Stimulated activated CD8-positive, alpha-beta memory T cell treated with anti-CD3 and anti-CD28 coated beads, Interleukin-2, amount 100 ng/mL, for 48 hours (primary cell): ENCODE measurements at regions not wholly inside any gene's neighbourhood (a gene's known extent, or its start where the extent isn't known, plus 50 kb on each side); places are given as distances from the start of the nearest gene placed in this dataset.
"Not testable (repeated sequence)": the region's sequence is repeated elsewhere in the genome, so short reads cannot be mapped to it uniquely, and the experiment has no call there.

ENCODE experiments used
- DNase-seq, 2 donors: peaks; one replicate each; pipeline ENCODE4 v3.0.0-alpha.2; 2020; ENCODE audit warnings: low read depth in 2 of 2

DNA sequence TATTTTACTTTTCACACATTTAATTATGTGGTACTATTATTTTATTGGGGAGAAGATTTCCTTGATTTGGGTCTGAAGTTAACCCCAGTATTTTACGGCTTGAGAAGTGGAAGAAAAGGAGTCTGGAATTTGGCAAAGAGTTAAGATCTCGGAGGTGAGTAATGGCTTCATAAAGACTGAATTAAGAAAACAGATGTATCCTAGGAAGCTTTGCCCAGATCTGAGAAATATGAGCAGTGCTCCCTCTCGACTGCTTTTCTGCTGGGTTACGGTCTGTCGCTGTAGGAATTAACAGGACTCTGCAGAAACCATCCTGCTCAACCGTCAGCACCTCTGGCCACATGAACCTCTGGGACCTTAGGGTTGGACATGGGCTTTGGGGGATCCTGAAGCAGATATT, 163.6 kb upstream of the NDN start:
- DNase-seq = no peak

DNA sequence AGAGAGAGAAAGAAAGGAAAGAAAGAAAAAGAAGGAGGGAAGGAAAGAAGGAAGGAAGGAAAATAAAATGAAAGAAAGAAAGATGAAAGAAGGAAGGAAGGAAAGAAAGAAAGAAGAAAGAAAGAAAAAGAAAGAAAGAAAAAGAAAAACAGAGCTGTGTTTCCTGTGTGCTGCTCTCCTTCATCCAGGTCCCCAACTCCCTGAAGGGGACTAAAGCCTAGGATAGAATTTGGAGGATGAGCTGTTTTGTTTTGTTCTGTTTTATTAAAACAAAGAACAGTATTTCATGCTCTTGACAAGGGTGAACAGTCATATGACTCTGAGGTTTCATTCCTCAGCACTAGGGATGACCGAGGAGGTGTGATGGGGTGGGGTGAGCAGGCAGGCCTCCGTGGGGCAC, 164.8 kb upstream of the NDN start:
- DNase-seq = no peak

DNA sequence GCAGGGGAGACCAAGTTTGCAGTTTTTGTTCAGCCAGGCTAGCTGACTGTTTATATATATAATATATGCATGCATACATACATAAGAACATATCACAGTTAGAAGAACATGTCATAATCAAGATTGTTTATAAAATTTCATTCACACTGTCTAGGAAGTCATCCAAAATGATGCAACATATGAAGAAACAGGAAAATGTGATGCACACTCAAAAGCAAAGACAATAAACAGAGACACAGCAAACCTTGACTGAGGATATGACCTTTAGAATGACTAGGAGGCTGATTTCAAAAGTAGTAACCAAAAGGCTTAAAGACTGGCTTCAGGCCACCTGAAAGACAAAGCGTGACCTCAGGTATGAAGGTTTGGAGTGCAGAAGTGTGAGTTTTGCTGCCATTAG, 166.2 kb upstream of the NDN start:
- no peak for DNase-seq

DNA sequence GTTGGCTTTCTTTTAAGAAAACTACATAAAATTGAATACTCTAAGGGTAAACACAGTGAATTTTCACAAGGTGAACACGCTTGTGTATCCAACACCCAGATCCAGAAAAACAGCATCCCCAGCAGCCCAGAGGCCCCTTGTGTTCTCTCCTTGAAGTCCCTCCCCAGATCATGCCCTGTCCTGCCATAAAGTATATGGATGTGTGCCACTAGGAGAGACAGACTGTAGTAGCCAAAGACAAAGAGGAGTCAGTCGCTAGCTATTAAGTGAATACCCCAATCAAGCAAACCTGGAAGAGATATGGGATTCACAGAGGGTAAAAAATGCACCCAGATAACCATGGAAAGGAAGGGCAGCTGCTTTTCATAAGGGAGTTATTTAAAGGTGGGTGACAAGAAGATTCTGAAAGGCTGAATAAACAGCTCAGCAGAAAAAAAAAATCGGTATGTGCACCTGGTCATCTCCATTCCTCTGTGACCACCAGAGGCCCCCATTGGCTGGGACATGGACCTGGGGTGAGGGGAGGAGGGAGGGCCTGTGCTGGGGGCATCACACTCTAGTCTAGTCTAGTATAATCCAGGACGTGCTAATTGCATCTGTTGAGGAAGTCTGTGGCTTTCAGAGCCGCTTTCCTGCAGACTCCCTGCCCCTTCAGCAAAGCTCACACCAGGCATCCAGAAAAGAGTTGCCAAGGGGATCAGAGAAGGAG, 167.3 kb upstream of the NDN start:
- DNase-seq = no peak

DNA sequence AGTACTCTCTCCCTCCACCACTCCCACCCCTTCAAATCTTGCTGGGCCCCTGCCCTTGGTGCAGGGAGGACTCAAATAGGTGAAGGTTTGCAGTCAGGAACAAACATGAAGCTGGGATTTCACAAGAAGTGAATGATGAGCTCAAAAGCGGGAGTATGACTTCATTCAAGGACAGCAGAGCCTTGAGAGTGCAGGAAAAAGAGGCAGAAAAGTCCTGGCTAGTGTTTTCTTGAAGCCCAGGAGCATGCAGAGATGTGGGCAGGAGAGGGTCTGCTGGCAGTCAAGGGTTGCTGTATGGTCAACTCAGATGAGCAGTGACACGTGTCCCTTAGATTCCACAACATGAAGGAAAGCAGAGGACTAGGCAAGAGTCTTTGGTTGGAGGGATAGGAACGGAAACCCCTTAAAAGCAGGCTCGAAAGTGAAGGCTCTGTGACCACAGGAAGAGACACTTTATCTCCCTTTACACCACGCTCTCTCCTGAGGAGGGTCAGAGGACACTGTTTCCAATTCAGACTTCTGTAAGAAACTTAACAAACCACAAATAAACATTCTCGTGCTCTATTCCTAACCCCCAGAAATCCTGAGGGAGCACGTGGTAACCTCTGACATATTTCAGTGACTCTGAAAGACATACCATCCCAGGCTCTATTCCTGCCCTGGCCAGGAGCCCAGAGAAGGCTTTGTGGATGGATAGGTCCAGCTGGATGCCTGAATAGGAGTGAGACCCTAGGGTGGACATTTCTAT, 168.0 kb upstream of the NDN start:
- DNase-seq = no peak

DNA sequence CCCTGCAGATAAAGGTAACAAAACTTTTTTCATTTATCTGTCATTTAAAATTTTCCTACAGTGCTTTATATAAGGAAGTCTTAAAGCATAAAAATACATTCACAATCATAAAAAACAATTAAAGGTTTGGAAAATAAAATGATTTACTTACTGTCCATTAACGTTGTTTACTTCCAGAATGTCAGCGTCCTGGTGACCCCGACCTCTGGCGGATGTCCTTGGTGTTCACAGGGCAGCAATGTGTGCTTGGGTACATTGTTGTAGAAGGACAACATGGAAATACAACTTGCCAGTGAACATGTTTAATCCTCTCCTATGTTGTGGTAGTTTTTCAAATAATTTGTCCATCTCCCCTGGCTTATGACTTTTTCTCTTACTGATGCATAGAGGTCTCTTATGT, 168.8 kb upstream of the NDN start:
- no peak for DNase-seq

DNA sequence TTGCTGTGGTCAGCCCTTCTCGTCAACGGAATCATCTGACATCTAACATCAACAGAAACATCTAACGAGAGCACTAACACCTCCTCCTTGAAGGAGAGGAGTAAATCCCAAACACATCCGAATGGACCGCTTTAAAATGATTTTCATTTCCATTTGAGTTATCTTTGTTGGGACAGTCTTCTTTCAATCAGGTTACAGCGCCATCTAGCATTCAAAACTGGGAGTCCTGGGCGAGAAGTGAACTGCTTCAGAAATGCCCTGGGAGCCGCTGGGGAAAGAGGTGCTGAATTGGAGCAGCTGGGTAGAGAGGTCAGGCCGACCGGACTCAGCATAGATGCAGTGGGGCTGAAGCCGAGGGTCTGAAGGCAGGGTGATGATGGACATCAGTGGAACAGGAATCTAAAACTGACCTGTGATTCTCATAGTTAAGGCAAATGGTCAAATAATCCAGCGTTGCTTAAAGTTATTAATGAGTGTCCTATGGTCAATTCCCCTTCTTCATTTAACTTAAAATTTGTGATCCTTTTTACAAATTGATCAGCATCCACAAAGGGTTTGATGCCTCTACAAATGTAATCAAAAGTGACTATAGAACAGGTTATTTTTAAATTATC, 170.0 kb upstream of the NDN start:
- peak in 1 of 2 donors; percentile 1 for DNase-seq

DNA sequence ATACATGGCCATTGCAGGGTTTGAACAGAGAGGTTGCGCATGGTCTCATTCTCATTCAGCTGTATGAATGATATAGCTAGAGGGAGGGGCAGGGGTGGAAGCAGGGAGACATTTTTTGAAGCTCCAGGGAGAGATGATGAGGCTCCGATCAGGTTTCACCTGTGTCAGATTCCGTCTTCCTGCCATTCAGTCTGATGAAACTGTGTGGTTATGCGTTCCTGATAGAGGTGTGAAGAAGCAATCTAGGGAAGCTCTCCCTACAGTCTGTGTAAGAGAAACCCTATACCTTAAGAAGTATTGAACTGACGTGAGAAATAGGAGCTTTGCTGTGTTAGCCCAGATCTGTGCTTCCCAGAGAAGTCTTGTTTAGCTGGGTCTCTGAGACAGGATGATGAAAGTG, 171.9 kb upstream of the NDN start:
- no peak for DNase-seq

DNA sequence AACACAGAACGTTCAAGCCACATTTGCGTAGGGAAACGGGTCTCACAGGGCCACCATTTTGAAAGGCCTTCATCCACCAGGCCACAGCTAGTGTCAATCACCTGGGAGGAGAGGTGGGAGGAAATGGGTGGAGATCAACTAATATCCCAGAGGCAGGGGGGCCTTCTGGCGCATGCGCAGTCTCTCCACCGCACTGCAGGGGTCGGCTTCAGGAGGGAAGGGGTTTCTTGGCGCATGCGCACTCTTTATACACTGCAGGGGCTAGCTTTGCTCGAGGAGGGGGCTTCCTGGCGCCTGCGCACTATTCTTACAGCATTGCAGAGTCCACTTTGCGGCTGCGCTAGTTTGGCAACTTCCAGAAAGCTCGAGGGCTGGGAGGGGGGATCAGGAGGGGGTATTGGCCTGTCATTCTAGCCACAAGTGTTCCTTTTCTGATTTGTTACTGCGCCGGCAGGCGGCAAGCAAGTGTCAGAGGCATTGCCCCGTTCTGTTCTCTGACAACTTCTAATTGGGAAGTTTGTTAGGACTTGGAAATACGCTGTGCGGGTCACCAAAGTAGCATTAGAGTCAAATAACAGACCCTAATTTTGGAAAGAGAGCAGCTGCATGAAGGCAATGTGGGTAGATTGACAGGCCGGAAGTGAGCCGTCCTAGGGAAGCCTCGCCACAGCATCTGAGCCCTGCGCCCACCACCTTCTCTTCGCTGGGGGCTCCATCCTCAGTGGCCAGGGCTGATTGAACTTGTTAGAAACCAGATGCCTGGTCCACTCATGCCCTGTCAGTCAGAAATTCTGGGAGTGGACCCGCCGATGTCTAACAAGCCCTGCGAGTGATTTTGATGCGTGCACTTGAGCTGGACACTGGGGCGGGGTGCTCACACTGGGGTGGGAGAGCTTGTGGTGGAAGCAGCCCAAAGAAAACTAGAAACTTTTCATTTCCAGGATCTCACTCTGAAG, 173.5 kb upstream of the NDN start:
- no peak for DNase-seq

DNA sequence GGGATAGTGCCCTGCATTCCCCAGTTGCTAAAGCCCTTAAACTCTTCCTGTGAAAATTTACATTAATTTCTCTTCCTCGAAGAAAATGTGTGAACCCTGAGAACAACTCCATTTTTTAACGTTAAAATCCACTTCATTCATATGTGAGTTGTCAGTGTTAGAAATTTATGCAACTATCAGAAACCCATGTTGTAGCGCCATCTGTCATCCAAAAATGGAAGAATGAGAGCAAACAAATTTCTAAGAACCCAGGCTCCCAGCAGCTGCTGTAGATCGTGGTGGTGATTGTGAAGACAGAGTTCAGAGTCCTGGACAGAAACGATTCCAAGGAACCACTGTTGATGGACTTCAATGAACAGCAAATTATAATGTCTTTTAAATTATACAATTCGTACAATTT, 179.7 kb upstream of the NDN start:
- DNase-seq = no peak

DNA sequence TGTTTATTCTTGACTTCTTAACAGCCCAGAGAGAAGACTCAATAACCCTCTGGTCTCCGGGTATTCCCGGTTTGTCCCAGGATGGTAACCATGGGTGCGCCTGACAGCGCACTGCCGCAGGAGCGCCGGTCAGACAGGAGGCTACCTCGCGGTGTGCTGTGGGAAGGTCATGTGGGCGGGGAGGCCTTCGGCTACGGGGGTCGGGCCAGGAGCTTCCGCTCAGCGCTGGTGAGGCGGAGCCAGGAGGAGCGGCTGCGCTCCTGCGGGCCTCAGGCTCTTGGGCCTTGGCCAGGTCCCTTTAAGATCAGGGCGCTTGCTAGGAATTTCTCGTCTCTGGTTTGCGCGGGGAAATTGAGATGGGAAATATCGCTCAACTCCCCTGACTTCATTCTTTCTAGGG, 182.3 kb upstream of the NDN start:
- no peak for DNase-seq

DNA sequence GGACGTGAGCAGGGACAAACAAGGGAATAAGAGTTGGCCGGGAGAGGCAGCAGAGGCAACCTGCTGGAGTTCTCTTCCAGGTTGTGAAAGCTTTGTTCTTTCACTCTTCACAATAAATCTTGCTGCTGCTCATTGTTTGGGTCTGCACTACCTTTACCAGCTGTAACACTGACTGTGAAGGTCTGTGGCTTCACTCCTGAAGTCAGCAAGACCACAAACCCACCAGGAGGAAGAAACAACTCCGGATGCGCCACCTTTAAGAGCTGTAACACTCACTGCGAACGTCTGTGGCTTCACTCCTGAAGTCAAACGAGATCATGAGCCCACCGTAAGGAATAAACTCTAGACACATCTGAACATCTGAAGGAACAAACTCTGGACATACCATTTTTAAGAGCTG, 186.5 kb upstream of the NDN start:
- DNase-seq = not testable (repeated sequence)

DNA sequence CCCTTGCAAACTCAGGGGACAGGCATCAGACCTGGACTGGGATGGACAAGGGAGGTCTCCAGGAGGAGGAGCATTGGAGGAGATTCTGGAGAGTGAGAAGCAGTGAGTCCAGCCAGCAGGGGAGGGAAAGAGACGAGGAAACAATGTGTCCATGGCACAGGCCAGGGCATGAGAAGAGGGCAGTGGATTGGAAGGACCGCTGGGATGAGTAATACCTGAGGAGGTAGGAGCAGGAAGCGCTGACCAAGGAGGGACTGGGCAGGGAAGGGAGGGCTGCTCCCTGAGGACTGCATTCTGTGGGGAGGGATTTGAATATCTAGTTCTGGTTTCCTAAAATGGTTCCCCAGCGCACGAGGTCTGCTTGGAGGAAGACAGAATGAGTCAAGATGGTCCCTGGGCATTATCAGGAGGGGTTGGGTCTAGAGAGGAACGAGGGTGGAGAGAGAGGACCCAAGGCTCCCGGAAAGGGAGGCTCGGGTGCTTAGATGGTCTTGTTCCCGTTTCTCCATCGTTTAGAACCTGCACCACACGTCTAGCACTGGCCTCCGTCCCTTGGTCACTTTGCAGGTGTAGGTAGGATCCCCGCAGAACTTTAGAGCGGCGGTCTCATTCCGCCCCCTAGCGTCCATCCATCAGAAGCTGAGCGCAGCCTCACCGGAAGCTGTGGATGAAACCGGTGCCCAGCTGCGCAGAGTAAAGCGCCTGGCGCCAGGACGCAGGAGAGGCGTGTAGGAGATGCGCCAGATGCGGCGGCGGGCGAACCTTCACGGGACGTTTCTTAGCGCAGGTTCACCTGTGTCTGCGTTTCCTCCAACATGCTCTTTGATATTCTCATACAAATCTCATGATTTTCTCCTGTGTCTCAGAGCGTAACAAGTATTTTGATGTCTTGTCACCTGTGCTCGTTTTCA, 190.7 kb upstream of the NDN start:
- peak; percentile 21 to 37 for DNase-seq

DNA sequence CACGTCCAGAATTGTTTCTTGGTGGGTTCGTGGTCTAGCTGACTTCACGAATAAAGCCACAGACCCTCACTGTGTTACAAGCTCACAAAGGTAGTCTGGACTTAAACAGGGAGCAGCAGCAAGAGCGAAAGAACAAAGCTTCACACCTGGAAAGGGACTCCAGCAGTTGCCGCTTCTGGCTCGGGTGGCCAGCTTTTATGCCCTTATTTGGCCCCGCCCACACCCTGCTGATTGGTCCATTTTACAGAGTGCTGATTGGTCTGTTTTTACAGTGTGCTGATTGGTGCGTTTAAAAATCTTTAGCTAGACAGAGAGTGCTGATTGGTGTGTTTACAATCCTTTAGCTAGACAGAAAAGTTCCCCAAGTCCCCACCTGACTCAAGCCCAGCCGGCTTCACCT, 194.2 kb upstream of the NDN start:
- no peak for DNase-seq

DNA sequence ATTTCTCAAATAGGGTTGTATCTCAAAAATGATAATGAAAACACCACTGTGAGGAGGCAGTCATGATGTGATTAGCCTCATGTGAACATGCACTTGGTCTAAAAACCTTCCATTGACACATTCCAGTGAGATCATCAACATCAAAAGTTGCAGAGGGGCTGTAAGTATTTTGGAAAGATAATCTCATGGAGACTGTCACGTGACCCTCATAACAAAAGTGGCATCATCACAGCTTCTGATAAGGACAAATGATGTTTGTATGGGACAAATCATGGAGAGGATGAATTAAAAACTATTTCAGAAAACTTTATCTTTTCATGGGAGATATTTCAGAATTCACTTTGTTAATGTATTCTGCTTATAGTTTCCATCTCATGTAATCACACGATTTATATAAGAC, 203.1 kb upstream of the NDN start:
- no peak for DNase-seq

DNA sequence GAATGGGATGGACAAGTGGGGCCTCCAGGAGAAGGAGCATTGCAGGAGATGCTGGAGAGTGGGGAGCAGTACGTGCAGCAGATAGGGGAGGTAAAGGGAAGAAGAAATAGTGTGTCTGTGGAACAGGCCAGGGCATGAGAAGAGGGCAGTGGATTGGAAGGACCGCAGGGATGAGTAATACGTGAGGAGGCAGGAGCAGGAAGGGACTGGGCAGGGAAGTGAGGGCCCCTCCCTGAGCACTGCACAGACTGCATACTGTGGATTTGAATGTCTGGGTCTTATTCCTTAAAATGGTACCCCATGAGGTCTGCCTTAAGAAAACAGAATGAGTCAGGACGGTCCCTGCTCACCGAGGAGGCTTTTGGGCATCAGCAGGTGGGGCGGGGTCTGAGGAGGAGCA, 210.0 kb upstream of the NDN start:
- DNase-seq = no peak

DNA sequence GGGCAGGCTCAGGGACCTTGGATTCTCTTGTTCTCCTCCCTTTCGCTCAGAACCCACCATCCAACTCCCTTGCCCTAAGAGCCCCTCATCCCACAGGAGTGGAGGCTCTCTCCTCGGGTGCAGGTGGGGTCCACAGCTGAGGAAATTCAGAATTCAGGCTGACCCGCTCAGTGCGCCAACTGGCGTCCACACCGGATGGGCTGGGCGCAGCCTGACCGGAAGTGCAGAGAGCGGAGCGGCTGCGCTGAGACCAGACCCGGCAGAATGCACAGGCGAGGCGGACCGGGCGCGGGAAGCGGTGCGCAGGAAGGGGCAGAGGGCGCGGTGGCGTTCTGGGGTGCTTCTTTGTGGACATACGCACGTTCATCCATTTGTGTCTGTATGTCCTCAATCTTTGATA, 210.4 kb upstream of the NDN start:
- DNase-seq = no peak

DNA sequence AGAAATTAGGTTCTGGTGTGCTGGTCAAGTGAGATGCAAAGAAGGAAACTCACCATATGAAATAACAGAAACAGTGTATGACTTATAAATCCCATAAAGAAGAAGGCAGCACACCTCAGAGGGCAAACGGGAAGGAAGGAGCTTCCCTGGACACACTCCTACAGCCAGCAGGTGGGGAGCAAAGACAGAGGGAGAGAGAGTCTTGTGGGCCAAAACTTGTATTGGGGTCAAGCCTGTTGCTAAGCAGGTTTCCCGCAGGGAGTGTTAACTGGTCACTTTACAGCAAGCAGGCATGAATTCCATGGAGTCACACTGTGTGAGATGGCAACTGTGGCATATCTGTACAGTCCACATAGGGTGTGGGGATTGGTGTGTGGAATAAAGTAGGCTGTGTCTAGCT, 222.9 kb upstream of the NDN start:
- no peak for DNase-seq

DNA sequence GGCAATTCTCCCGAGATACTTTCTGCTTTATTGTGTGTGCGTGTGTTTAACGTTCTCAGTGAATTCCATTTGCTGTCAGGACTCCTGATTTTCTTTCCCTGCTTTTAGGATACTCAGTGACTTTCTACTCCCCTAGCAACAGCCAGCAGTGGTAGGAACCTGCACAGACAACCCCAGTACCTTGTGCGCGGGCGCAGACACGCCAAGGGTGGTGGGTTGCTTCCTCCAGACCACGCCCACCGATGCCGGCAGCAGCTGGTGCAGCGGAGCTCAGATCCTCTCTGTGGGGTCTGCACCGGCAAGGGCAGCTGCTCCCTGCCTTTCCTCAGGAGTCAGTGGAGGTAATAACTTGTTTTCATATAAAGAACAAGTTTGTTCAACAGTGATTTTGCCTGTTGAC, 225.1 kb upstream of the NDN start:
- no peak for DNase-seq

DNA sequence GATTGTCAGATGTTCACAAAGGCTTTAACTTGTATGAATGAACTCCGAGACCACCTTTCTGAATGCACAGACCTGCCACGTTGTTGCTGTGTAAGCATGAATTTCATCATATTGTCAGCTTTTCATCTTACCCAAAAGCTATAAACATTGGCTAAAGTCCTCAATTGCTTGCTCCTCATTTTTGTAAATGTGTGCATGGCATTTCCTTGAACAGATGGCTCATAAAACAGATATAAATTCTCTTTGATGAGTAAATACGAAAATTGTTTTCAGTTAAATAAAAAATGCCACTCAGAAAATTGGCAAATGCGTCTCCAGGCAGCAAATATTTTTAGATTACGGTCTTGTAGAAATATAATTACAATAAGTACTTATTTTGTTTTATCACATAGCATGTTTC, 226.0 kb upstream of the NDN start:
- DNase-seq = no peak

DNA sequence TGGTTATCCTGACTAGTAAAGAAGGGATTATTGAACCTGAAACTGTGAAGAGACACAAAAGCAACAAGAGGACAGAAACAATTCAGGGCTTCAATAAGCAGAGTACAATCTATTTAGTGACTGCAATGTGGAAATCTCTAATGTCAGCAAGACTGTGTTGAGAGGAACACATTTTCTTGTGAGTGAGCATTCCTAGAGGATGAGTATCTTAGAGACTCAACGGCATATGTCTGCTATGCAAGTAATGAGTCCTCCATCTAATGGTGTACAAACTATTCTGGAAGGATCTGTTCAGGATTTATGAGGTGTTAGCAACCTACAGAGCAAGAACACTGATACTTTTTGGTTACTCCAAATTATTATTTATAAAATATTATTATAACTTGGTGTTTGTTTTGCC, 226.5 kb upstream of the NDN start:
- no peak for DNase-seq
